ENCODE measurements at regions not wholly inside any gene's neighbourhood (a gene's known extent, or its start where the extent isn't known, plus 50 kb on each side); places are given as distances from the start of the nearest gene placed in this dataset.

- TF ChIP-seq CTCF (conservative IDR thresholded peaks at IDR 0.05; ENCODE audit: low read depth, low read length), result no peak
- TF ChIP-seq EZH2 (IDR thresholded peaks at IDR 0.05; ENCODE audit: low read length, unreplicated experiment), result no peak
- no peak for TF ChIP-seq EZH2phosphoT487 (IDR thresholded peaks at IDR 0.05; ENCODE audit: borderline replicate concordance, low read length)
These were observed 143.0 kb downstream of the FGF9 start for GRCh38 chr13:21813844-21814243.
